BE2C (cell line): ENCODE measurements at regions not wholly inside any gene's neighbourhood (a gene's known extent, or its start where the extent isn't known, plus 50 kb on each side); places are given as distances from the start of the nearest gene placed in this dataset.

ENCODE experiments used
- DNase-seq: peaks from one replicate; pipeline ENCODE4 v3.0.0-alpha.2; 2020
- H3K27me3 ChIP-seq: fragments of 250-450 bp; sonication (Bioruptor Pico); 2 replicates; pipeline ENCODE4 v1.5.1; 2020; ENCODE audit warnings: mild to moderate bottlenecking
- H3K36me3 ChIP-seq: fragments of 250-450 bp; sonication (Bioruptor Pico); 2 replicates; pipeline ENCODE4 v1.5.1; 2020; ENCODE audit warnings: mild to moderate bottlenecking
- H3K4me1 ChIP-seq: fragments of 250-450 bp; sonication (Bioruptor Pico); 2 replicates; pipeline ENCODE4 v1.5.1; 2020
- H3K4me3 ChIP-seq: 2 replicates; pipeline ENCODE4 v1.5.1; 2011; ENCODE audit warnings: low read depth, low read length
- H3K9me3 ChIP-seq: fragments of 250-450 bp; sonication (Bioruptor Pico); 2 replicates; pipeline ENCODE4 v1.5.1; 2020
- CTCF ChIP-seq: IDR thresholded peaks from 2 replicates; pipeline ENCODE4 v1.5.1; 2012; ENCODE audit warnings: mild to moderate bottlenecking, low read depth, low read length

GRCh38 chr9:95808011-95808410, 67.5 kb upstream of the ERCC6L2 start:
- DNase-seq = peak; percentile 30
- Histone ChIP-seq H3K9me3 (no peaks in the 10 kb centered on the region), H3K4me1 (no peaks in the 10 kb centered on the region), H3K4me3 (no peak overlapping the region), H3K36me3 (no peaks in the 10 kb centered on the region), H3K27me3 (no peaks in the 10 kb centered on the region)
- no peak for TF ChIP-seq CTCF

GRCh38 chr9:95807326-95807947, 68.1 kb upstream of the ERCC6L2 start:
- H3K36me3 ChIP-seq = no peaks in the 10 kb centered on the region
- no peak for DNase-seq
- H3K27me3 ChIP-seq = no peaks in the 10 kb centered on the region
- no peak for TF ChIP-seq CTCF
- no peaks in the 10 kb centered on the region for H3K9me3 ChIP-seq
- no peaks in the 10 kb centered on the region for H3K4me1 ChIP-seq
- H3K4me3 ChIP-seq = no peak overlapping the region

GRCh38 chr9:95803197-95803596, 72.3 kb upstream of the ERCC6L2 start:
- no peak for TF ChIP-seq CTCF
- H3K4me3 ChIP-seq = no peak overlapping the region
- H3K9me3 ChIP-seq = no peaks in the 10 kb centered on the region; the same call in 1 of the 2 replicates
- H3K4me1 ChIP-seq = no peaks in the 10 kb centered on the region
- DNase-seq = no peak
- H3K27me3 ChIP-seq = peaks cover 7% of the 10 kb centered on the region; the same call in 1 of the 2 replicates
- H3K36me3 ChIP-seq = no peaks in the 10 kb centered on the region

GRCh38 chr9:95801797-95802196, 73.7 kb upstream of the ERCC6L2 start:
- Histone ChIP-seq H3K4me3 (no peak overlapping the region), H3K9me3 (no peaks in the 10 kb centered on the region; the same call in 1 of the 2 replicates), H3K27me3 (peaks cover 7% of the 10 kb centered on the region; the same call in 1 of the 2 replicates), H3K36me3 (no peaks in the 10 kb centered on the region), H3K4me1 (no peaks in the 10 kb centered on the region)
- DNase-seq = no peak
- no peak for TF ChIP-seq CTCF

GRCh38 chr9:95796029-95796428, 79.5 kb upstream of the ERCC6L2 start:
- H3K4me3 ChIP-seq = no peak overlapping the region
- H3K9me3 ChIP-seq = no peaks in the 10 kb centered on the region; the same call in 1 of the 2 replicates
- no peaks in the 10 kb centered on the region for H3K4me1 ChIP-seq
- no peaks in the 10 kb centered on the region for H3K36me3 ChIP-seq
- DNase-seq = no peak
- no peak for TF ChIP-seq CTCF
- no peaks in the 10 kb centered on the region for H3K27me3 ChIP-seq

GRCh38 chr9:95793924-95794828, 81.3 kb upstream of the ERCC6L2 start:
- no peak for DNase-seq
- H3K27me3 ChIP-seq = no peaks in the 10 kb centered on the region
- no peak overlapping the region for H3K4me3 ChIP-seq
- H3K4me1 ChIP-seq = no peaks in the 10 kb centered on the region
- H3K36me3 ChIP-seq = no peaks in the 10 kb centered on the region
- no peaks in the 10 kb centered on the region for H3K9me3 ChIP-seq
- TF ChIP-seq CTCF = no peak
